NT2/D1 (cell line): ENCODE measurements at regions not wholly inside any gene's neighbourhood (a gene's known extent, or its start where the extent isn't known, plus 50 kb on each side); places are given as distances from the start of the nearest gene placed in this dataset.

ENCODE experiments used
- YY1 ChIP-seq: IDR thresholded peaks from 2 replicates; pipeline ENCODE4 v1.6.1; 2011; ENCODE audit not compliant: insufficient read length, insufficient read depth
- ZNF274 ChIP-seq: IDR thresholded peaks from 2 replicates; pipeline ENCODE4 v1.6.1; 2011; ENCODE audit warnings: mild to moderate bottlenecking, low read depth, low read length

DNA sequence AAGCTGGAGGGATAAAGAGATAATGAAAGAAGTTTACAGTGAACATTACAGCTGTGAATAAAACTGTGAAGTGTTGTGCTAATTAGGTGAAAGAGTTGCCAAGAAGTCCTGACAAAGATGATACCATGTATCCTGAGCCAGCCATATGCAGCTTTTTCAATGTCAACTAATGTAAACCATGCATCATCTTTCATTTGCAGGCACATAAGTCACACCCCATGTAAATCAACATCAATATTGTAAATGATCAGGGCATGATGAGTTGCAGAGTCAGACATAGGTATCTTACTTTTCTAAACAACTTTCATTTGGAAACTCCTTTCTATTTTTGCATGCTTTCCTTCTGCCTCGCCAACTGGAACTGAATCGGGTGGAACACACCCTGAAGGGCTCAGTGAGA is 569.1 kb downstream of the TBC1D4 start:
- TF ChIP-seq YY1 (no peak), ZNF274 (no peak)
